Left ventricle myocardium inferior (tissue), 1 donor: ENCODE measurements at regions not wholly inside any gene's neighbourhood (a gene's known extent, or its start where the extent isn't known, plus 50 kb on each side); places are given as distances from the start of the nearest gene placed in this dataset.

ENCODE experiments used
- DNase-seq: peaks from one replicate; pipeline ENCODE4 v3.0.0-alpha.2; 2020
- H3K27ac ChIP-seq: fragments of 200-600 bp; replicated peaks from 2 replicates; pipeline ENCODE4 v1.8.0; 2021
- H3K27me3 ChIP-seq: fragments of 200-600 bp; 2 replicates; pipeline ENCODE4 v1.8.0; 2021; ENCODE audit warnings: low read depth
- H3K36me3 ChIP-seq: fragments of 200-600 bp; 2 replicates; pipeline ENCODE4 v1.8.0; 2021
- H3K4me1 ChIP-seq: fragments of 200-600 bp; 2 replicates; pipeline ENCODE4 v1.8.0; 2021
- H3K4me3 ChIP-seq: fragments of 200-600 bp; 2 replicates; pipeline ENCODE4 v1.8.0; 2021; ENCODE audit warnings: mild to moderate bottlenecking, moderate library complexity
- H3K9me3 ChIP-seq: fragments of 200-600 bp; replicated peaks from 2 replicates; pipeline ENCODE4 v1.8.0; 2021
- intact Hi-C: fragments of 100-400 bp; cut with micrococcal nuclease; formaldehyde crosslinking; loops from one replicate; pipeline ENCODE4 v1.11.0; 2022
- TF ChIP-seq, protein P1 (sequence below): fragments of 200-600 bp; IDR thresholded peaks from 2 replicates; pipeline ENCODE4 v1.8.0; 2021; ENCODE audit warnings: antibody characterized with exemption, mild to moderate bottlenecking, borderline replicate concordance
- donor health status: DM: no; HTN: yes; CAD: no; lungs with severe emphysema.

DNA sequence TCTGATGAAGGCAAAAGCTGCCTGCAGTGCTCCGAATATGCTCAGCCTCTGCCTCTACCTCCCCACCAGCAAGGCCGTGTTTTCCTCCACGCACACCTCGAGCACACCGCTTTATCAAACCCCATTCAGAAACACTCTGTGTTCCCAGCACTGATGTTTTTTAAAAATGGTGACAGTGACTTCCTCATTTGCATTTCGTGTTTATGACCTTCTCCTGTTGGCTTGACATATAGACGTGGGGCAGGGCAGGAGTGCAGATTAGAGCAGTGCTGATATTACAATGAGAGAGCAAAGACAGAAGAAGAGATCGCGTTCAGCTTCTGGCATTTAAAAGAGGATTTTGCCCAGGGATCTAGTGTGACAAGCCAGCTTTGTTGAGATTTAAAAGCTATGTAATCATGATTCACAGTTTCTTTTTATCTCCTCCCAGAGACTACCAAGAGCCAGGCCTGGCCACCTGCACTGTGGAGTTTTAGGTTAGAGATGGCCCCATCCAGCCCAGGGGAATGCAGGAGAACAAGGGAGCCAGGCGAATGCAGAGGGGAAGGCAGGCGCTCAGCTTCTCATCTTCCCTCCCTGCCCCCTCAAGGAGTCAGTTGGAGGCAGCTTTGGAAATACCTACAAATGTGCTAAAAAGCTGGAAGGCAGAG is 61.5 kb upstream of the NEDD4L start:
- Histone ChIP-seq H3K4me3 (no peak overlapping the region), H3K27me3 (peaks cover 11% of the 10 kb centered on the region), H3K9me3 (peaks cover under 1% of the 10 kb centered on the region), H3K36me3 (no peaks in the 10 kb centered on the region), H3K4me1 (no peaks in the 10 kb centered on the region), H3K27ac (no peak overlapping the region)
- intact Hi-C loops = no loop called here
- TF ChIP-seq, protein P1, sequence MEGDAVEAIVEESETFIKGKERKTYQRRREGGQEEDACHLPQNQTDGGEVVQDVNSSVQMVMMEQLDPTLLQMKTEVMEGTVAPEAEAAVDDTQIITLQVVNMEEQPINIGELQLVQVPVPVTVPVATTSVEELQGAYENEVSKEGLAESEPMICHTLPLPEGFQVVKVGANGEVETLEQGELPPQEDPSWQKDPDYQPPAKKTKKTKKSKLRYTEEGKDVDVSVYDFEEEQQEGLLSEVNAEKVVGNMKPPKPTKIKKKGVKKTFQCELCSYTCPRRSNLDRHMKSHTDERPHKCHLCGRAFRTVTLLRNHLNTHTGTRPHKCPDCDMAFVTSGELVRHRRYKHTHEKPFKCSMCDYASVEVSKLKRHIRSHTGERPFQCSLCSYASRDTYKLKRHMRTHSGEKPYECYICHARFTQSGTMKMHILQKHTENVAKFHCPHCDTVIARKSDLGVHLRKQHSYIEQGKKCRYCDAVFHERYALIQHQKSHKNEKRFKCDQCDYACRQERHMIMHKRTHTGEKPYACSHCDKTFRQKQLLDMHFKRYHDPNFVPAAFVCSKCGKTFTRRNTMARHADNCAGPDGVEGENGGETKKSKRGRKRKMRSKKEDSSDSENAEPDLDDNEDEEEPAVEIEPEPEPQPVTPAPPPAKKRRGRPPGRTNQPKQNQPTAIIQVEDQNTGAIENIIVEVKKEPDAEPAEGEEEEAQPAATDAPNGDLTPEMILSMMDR = no peak
- no peak for DNase-seq

DNA sequence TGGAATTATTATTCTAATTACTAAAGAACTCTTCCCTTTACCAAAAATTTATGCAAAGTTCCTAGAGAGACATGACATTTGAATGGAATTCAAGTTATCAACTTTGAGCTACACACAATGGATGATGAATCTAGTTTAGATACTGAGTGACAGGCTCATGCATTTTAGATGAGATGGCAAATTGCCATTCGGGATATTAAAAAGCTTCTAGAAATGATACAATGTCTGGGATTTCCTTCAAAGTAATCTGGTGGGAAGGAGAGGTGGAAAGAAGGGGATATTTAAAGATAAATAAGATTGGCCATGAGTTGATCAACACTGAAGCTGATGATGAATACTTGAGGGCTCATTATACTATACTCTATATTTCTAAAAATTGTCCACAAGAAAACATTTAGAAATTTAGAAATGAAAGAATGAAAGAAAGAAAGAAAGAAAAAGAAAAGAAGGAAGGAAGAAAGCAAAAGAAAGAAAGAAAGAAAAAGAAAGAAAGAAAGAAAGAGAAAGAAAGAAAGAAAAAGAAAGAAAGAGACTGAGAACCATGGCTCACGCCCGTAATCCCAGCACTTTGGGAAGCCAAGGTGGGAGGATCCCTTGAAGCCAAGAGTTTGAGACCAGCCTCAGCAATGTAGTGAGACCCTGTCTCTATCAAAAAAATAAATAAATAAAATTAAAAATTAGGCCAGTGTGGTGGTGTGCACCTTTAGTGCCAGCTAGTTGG is 62.6 kb upstream of the NEDD4L start:
- no peak overlapping the region for H3K27ac ChIP-seq
- H3K27me3 ChIP-seq = peaks cover 11% of the 10 kb centered on the region
- no peak overlapping the region for H3K4me3 ChIP-seq
- no peaks in the 10 kb centered on the region for H3K9me3 ChIP-seq
- no peaks in the 10 kb centered on the region for H3K36me3 ChIP-seq
- intact Hi-C loops = no loop called here
- no peak for DNase-seq
- TF ChIP-seq, protein P1 = no peak
- H3K4me1 ChIP-seq = no peaks in the 10 kb centered on the region

DNA sequence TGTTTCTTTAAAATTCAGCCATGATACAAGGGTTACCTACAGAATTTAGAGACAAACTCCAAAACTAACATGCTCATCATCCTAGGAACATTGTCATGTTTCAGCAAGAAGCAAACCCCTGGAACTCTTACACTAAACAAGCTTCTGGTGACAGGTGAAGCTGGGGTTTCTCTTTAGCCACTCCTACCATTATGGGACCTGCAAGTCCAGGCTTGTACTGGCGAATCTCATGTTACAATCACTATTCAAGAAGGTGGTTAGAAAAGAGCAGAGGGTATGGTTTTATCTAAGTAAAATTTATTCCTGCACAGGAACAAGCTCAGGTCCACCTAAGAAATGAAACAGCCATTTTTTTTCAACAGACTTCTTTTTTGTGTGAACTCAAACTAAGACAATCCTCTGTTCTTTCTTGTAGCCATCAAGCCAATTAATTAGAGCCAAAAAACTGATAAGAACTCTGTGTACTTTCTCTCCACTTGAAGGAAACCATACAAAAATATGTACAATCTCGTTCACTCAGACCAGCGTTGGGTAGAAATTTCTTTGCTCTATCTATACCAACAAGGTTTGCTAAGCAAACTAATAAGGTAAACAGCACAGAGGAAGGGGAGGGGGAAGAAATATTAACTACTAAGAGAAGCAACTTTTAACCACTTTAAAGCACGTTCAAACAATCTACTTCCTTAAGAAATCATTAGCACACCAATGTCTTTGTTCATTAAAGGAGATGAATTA is 63.3 kb upstream of the NEDD4L start:
- no peaks in the 10 kb centered on the region for H3K36me3 ChIP-seq
- no peak overlapping the region for H3K27ac ChIP-seq
- intact Hi-C loops = no loop called here
- no peak for DNase-seq
- no peaks in the 10 kb centered on the region for H3K9me3 ChIP-seq
- TF ChIP-seq, protein P1 = no peak
- H3K4me3 ChIP-seq = no peak overlapping the region
- peaks cover 11% of the 10 kb centered on the region for H3K27me3 ChIP-seq
- no peaks in the 10 kb centered on the region for H3K4me1 ChIP-seq

DNA sequence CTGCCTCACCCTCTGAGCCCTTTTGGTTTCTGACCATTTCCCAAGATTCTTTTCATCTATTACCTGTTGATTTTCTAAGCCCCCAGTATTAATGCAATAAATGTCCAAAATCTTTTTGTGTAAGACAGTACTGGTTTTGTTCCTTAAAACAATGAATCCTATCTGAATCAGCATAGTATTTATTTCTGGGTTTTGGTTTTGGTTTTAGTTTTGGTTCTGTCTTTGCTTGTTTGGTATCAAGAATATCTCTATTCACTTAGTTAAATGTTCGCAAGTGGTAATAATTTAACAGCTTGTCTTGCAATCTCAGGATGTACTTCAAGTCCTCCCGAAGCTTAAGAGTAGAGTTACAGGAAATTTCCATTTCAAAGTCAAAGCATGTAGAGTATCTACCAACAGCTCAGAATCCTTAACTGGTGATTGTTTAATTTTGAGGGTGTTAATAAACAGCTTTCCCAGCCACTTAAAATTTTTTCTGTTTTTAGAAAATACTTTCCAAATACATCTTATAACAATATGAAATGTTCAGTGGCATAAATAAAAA is 67.7 kb upstream of the NEDD4L start:
- intact Hi-C loops = no loop called here
- H3K27me3 ChIP-seq = peaks cover 3% of the 10 kb centered on the region
- TF ChIP-seq, protein P1 = no peak
- no peaks in the 10 kb centered on the region for H3K36me3 ChIP-seq
- H3K9me3 ChIP-seq = no peaks in the 10 kb centered on the region
- H3K4me1 ChIP-seq = no peaks in the 10 kb centered on the region
- DNase-seq = no peak
- H3K4me3 ChIP-seq = no peak overlapping the region
- no peak overlapping the region for H3K27ac ChIP-seq

DNA sequence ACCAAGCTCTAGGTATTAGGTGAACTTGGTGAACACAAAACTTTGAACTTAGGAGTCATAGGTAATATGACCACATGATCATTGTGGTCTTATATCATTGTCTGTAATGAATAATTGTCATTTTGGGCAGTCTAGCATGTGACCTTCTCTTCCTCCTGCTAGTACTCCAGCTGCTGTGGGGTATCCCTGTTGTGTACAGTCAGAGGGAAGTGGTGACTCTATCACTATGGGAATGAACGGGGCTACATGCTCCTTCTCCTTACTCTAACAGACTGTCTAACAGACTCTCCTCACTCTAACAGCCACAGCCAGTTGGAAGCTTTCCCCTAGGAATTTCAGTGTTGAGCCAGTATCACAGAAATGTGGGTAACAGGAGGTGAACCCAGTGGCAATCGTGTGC is 68.2 kb upstream of the NEDD4L start:
- Histone ChIP-seq H3K4me3 (no peak overlapping the region), H3K9me3 (no peaks in the 10 kb centered on the region), H3K36me3 (no peaks in the 10 kb centered on the region), H3K27ac (no peak overlapping the region), H3K4me1 (no peaks in the 10 kb centered on the region), H3K27me3 (peaks cover 3% of the 10 kb centered on the region)
- TF ChIP-seq, protein P1 = no peak
- intact Hi-C loops = no loop called here
- no peak for DNase-seq
